Activated CD8-positive, alpha-beta memory T cell treated with anti-CD3 and anti-CD28 coated beads for 4 hours (primary cell): ENCODE measurements at regions not wholly inside any gene's neighbourhood (a gene's known extent, or its start where the extent isn't known, plus 50 kb on each side); places are given as distances from the start of the nearest gene placed in this dataset.
A peak's percentile ranks its signal among the peaks of the same experiment; 100 is the strongest.

ENCODE experiments used
- DNase-seq, 2 donors: peaks; one replicate each; pipeline ENCODE4 v3.0.0-alpha.2; 2020; ENCODE audit warnings: low read depth in 2 of 2

DNA sequence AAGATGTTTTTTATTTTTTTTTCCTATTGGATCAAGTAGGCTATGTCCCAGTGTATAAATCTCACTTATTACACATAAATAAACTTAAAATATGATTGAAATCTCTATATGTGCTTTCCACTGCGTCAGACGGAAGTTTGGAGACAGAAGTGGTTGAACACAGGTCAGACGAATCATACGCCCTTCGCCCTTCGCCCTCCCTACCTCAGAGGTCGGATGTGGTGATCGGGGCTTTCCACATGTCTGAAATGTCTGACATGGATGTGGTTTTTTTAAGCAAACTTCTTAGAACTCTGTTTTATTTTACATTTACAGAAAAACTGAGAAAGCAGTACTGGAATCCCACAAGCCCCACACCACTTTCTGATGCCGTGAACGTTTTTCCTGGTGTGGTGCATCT, 344.4 kb downstream of the THBS2 start:
- no peak for DNase-seq

DNA sequence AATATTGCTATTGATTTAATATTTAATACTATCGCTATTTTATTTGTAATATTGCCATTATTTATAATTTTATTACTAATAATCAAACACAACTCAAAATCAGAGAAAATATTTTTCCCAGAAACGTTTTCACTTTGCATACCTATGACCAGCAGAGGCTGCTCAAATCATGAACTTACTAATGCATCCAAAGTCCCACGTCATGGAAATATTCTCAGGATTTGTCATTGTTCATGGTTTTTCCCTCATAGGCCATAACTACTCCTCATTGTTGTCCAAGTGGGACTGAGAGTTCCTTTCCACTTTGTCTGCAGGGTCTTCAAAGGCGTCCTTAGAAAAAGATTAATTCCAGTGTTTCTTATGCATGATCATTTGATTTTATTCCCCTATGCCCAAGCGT, 344.8 kb downstream of the THBS2 start:
- no peak for DNase-seq

DNA sequence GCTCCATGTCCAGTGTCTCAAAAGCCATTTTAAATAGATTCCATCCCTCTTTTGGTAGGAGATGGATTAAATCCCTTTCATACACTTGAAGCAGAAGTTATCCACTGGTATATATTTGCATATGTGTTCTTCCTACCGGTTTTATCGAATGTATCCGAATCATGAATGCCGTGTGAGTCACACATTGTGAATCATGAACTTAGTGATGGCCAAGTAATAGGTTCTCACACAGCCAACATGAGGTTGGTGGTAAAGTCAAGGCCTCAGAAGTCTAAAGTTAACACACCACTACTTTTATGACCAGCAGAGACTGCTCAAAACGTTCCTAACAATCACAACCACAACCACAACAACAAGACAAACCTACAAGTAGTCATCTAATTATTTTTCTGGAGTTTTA, 345.5 kb downstream of the THBS2 start:
- no peak for DNase-seq

DNA sequence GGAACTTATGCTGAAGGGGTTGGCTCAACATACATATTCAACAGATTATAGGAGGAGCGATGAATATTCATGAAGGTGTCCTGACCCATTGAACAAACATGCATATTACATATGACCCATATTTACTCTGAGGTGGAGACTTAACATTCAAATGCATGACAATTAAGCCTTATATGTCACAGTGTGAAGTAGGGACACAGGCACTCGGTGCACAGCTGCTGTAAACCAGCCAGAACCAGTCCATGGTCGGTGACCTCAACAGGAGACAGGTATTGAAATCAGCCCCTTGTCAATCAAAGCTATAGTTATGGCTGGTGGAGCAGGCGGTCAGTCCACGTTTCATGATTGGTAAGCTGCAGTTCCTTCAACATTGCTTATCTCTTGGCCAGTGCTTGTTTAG, 347.3 kb downstream of the THBS2 start:
- no peak for DNase-seq

DNA sequence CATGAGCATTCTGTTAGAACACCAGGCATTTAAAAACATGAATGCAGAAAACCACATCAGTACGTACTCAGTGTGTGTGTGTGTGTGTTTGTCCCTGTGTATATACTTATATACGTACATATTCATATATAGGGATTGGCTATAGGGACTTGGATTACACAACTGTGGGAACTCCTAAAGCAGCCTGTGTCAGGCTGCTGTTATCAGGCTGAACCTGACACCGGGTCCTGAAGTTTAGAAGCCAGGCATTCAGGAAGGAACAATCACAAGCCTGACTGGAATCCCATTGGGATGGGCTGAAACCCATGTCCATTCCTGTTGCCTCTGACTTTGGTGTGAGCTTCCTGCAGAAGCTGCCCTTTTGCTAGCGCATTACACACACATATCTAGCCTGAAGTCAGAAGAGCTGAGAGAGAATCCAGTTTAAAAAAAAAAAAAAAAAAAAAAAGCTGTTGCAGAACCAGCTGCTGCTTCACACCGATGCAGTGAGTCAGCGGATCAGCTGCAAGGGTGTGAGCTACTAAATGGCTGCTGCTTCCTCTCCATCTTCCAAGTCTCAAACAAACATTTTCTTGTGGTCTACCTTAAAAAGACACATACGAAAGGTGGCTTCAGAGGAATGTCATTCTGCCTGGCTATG, 348.1 kb downstream of the THBS2 start:
- no peak for DNase-seq

DNA sequence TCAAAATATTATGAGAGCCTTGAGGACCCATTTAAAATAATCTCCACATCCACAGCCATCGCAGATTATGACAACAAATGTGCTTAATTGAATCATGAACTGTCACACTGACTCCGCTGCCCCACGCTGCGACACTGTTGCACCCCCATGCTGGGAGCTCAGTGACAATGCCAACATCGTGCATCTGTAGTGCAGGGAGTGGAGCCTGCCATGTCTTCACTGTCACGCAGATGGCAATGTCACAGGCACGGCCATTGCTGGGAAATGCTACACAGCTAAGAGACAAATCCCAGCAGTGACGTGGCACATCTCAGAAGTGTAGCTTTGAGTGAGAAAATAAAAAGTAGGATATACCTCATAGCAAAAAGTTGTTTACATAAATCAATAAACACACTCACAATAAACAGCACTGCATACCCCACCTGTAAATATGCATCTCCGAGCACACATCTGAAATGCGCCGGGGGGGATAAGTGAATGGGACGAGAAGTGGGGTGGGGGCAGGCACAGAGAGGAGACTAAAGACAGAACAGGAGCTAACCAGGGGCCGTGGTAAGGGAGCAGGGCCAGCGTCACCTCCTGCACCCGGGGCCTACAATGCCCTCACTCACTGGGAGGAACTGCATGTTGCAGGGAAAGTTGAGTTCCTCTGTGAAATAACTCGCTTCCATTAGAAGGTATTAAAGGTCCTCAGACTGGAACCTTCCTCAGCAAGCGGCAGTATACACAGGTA, 349.9 kb downstream of the THBS2 start:
- no peak for DNase-seq

DNA sequence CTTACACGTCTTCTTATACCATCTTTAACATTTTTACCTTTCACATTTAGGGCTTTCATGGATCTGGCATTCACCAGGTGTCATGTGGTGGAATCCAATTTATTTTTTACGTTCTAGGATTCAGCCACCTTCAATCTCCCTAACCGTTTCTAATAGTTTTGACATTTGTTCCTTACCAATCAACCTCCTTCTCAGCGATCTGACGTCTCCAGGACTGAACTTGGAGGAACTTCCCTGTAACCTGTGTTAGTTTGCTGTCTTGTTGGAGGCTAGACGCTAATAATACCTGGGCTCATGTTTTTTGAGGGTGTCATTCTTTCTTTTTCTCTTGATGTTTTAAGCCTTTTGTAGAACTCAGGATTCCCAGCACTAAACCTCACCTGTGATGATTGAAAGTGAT, 351.6 kb downstream of the THBS2 start:
- DNase-seq: no peak

DNA sequence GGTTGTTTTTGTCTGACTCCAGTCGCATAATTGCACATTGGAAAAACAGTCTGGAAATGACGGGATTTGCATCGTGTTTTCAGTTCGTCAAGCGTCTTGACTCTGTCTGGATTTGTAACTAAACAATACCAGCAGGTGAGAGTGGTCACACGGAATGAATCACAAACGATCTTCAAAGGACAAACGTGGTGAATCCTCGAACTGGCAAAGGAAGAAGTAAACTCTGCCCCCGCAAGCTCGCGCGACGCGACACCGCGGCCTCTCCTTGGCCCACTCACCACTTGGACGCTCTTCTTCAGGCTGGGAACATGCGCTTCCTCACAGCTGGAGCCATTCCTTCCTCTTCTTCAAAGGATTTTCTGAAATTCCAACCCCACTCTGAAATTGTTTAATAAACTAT, 352.6 kb downstream of the THBS2 start:
- DNase-seq: no peak

DNA sequence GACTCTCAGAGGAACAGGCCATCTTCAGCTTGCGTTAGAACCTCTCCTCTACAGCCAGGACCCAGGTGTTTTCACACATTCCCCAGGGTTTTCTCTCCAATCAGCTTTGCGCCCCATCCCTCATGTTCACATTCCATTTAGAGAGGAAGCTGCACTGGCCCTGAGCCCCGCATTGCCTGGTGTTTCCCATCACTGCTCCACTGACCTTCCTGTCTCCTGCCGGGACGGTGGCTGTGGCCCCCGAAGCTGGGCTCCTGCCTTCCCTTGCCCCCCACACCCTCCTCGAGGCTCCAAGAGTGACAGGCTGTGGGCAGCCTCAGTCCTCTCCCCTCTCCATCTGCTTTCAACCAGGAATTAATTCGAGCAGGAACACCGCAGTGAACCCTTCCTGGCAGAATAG, 357.3 kb downstream of the THBS2 start:
- no peak for DNase-seq

DNA sequence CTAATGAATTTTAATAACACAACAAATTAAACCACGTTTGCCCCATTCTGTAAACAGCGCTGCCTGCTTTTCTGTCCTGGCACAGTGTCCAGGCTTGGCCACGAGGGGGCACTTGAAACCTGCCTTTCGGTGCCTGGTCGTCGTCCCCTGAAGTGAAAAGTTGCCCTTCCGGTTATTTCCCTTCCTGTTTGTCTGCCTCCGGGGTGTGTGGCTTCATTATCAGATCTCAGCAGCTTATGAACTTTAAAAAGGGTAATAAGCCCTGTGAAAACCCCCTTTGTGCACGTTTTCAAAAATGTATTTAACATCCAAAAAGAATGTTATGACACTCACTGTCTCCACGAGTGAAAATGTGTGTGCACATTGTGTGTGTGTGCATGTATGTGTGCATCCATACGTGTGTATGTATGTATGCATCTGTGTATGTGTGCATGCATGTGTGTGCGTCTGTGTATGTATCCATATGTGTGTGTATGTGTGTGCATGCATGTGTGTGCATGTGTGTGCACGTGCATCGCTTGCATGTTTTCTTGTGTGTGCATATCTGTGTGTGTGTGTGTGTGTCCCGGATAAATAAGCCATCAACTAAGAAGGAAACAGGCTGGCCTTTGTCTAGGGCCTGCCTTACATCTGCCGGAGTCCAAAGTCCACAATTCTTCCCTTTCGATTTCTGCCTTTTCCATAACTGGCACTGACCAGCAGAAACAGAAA, 358.4 kb downstream of the THBS2 start:
- peak; percentile 45 to 48 for DNase-seq

DNA sequence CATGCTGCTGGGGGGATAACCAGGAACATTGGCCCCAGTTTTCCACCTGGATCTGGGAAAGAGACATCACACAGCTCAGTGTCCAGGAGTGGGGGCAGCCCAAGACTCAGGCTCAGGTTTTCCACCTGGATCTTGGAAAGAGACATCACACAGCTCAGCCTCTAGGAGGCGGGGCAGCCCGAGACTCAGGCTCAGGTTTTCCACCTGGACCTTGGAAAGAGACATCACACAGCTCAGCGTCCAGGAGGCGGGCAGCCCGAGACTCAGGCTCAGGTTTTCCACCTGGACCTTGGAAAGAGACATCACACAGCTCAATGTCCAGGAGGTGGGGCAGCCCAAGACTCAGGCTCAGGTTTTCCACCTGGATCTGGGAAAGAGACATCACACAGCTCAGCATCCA, 361.6 kb downstream of the THBS2 start:
- DNase-seq: no peak

DNA sequence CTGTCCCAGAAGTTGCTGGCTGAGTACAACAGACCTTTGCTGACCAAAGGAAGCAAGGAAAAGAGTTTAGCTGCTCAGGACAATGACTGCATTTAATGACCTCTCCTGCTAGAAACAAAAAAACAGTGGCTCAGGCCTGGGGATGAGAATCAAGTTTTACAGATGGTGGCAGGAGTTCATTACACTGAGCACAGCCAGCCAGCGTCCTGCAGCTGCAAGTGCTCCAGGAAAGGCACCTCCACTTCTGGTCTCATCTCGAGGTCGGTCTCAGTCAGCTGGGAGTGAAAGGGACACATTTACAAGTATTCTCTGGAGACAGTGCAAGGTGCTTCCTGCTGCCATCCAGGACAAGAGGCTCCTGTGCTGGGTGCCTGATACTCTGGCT, 362.7 kb downstream of the THBS2 start:
- no peak for DNase-seq

DNA sequence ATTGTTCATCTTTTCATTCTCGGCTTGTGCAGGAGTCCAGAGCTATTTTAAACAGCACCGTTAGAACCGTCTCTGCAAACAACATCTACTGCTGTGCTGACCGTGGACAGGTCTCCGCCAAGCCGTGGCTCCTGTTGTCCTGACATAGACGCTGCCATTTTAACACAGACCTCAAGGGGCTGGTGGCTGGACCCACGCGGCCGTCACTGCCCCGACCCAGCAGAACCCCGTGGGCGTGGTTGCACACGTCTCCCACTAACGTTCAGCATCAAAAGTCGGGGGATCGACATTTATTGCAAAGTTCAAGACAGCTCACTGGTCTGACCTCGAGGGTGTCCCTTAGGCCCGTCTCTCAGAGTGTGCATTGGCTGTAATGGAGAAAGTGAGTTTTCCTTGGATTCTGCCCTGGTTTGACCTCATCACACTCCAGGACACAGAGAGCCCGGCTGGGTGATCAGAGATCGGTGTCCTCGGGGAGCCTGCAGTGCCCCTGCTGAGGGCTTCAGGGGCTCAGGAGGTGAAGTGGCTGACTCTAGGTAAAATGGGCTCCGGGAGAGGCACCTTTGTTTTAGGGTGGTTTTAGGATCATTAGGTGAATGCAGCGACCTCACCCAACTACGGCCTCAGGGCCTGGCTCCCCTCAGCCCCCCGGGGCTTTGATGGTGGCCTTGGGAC, 363.2 kb downstream of the THBS2 start:
- no peak for DNase-seq

DNA sequence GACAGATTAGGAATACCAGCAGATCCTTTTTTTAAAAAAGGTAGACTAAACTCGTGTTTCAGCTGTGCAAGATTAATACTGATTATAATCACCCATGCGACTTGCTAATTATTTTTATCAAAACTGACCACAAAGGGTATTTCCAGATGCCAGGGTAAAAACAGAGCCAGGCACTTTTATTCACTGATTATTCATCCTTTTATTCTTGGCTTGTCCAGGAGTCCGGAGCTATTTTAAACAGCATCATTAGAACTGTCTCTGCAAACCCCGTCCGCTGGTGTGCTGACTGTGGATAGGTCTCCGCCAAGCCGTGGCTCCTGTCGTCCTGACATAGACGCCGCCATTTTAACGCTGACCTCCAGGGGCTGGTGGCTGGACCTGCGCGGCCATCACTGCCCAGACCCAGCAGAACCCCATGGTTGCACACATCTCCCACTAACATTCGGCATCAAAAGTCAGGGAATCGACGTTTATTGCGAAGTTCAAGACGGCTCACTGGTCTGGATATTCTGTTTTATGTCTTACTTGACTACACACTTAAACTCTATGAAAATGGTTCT, 364.8 kb downstream of the THBS2 start:
- no peak for DNase-seq

DNA sequence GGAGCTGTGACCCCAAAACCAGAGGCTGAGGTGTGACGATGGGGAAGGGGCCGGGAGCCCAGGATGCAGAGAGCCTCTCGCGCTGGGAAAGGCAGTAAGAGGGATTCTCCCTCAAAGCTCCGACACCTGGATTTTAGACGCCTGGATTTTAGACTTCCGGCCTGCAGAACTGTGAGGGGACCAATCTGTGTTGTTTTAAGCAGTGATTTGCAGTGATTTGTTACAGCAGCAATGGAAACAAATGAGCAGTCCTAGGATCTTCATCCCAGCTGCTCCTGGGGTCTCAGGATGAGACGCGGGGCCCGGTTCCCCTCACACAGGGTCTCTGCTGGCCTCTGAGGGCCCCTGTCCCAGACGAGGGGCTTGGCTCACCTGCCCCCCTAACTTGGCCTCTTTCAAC, 365.5 kb downstream of the THBS2 start:
- no peak for DNase-seq

DNA sequence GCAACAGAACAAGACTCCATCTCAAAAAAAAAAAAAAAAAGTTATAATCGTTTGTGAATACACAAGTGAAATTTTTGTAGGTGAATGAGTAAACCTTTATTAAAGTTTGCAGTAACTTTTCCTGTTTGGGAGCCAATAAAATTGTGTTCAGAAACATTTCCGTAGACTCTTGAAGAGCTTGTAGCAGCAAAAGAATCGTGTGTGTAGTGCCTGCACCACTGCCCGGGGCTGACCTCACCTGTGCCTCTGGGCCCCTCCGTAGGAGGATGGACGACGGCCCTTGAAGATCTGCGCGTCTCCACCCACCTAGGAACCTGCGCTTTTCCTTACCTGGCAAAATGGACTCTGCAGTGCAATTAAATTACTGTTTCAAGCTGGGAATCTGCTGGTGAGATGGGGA, 366.0 kb downstream of the THBS2 start:
- DNase-seq: no peak

DNA sequence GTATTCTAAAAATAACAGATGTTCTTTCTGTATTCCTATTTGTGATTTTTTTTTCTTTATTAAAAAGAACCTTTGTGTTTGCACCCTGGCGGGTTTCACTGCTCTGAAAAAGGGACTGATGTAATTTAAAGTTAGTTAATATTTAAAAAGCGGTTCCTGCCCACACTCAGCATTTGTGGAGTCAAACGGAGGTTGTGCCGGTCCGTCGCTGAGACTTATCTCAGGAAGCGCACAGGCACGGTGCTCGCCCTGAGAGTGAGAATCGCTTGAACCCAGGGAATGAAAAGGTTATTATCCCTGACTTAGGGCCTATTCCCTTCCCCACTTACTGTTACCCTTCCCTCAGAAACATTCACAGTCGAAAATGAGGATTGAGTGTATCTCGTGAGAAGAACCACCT, 366.7 kb downstream of the THBS2 start:
- no peak for DNase-seq

DNA sequence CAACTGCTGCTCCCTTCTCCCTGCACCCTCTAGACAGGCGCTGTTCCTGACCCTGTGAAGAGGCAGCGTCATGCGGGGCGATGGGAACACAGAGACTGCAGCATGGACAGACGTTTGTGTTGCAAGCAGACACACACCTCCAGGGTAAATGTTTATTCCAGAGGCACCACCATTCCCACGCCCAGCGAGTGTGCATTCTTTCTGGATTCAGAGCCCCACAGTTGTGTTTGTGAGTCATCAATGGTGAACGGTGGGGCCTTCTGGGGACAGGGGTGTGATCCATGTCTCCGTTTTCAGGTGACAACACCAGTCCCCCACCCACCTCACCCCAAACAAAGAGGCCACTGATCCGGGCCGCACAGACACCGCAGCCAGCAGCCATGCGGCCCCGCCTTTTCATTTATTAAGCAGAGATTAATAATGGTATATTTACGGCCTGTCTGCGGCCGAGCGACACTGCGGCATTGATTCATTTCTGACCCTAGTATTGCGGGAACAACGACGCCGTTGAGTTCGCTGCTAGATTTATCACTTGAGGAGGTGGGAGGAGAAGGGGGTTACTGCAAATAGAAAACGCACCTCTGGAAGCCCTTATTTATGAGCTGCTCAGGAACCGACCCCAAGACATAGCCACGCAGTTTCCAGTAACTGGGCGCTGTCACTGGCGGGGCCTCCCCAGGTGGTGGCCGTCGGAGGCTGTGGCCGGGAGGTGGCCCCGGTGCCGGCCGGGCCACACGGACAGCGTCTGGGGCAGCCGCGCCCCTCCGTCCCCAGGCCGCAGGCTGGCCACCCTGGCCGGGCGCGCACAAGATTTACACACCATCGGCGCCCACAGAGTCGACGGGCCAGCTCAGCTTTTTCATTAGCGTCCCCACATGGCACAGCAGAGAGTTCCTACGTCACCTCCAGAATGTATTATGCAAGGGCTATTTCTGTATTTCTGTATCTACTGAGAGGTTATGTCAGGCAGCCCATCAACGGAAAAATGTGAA, 367.6 kb downstream of the THBS2 start:
- no peak for DNase-seq

DNA sequence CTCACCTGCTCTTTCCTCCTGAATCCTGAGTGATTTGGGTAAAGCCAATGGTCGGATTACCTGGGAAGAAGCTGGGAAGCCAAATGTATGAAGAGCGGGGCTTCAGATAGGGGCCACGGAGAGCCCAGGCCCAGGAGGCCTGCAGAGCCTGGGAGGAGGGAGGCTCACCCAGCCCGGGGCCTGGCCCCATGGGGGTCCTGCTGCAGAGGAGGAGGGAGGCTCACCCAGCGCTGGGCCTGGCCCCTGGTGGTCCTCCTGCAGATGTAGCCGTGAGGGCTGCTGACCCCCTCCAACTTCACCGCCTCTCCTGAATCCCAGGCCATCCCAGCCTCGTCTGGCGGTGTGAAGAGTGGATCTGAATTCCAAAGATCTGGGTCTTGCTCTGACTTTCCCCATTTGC, 368.4 kb downstream of the THBS2 start:
- DNase-seq: no peak

DNA sequence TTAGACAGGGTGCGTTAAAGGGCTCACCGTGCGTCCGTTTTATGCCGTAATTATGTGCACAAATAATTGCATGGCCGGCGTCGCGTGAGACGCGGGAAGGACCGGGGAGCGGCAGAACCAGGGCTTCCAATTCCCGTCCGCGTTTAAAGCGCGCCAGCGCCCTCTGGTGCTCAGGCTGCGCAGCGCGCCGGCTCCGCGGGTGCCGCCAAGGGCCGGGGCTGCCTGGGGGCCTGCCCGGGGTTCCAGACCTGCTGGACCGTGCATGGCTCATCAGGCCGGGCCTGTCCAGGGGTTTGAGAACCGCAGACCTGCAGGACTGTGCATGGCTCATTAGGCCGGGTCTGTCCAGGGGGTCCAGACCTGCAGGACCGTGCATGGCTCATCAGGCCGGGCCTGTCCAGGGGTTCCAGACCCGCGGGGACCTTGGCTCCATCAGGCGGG, 369.0 kb downstream of the THBS2 start:
- DNase-seq: peak; percentile 35 to 53

DNA sequence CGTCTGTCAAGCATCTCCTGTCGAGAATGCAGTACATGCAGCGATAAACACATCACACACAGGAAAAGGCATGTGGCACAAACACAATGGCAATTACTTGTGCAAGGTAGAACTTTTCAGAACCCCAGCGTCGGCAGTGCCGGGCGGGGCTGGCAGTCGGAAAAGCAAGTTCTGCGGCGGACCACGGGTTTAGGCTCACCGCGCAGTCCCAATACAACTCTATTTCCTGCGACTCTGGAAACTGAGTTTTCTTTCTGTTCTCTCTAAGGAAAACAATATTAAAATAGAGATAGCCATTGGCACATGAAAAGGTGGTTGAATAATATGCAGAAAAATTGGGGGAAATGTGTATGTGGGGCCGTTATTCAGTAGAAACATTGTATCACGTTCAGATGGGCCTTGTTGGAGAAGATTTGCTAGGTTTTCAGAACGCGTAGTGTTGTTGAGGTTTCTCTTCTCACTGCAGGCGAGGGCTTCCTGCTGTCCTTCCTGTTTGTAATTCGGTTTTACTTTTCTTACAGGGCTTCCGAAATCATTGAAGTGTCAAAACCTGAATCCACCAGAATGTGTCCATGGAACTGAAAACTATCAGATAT, 369.5 kb downstream of the THBS2 start:
- DNase-seq: no peak
